ENCODE measurements at regions not wholly inside any gene's neighbourhood (a gene's known extent, or its start where the extent isn't known, plus 50 kb on each side); places are given as distances from the start of the nearest gene placed in this dataset.

DNA sequence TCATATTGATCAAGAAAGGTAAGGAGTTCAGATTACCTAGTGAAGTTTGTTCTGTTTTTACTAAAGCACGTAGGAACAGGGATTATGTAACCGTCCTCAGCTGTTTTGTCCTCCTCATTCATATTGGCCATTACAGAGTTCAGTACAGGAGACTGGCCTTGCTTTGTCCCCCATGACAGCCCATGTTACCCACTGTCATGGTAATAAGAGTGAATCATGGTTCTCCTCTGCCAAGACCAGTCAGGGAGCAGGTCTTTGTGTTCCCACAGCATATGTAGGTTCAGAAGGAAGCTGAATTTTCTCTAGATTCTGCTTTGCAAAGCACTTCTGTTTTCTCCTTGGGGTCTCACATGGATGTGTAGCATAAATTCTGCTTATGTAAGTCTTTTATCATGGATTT lies 106.2 kb upstream of the GPR141 start:
- TF ChIP-seq CTCF (IDR thresholded peaks at IDR 0.05), result no peak
- no peak for TF ChIP-seq EP300 (IDR thresholded peaks at IDR 0.05)
- no peak for TF ChIP-seq POLR2A (IDR thresholded peaks at IDR 0.05)

Measured in upper lobe of left lung (tissue), 4 donors.